HG03342 (cell line): ENCODE measurements at regions not wholly inside any gene's neighbourhood (a gene's known extent, or its start where the extent isn't known, plus 50 kb on each side); places are given as distances from the start of the nearest gene placed in this dataset.
"Not testable (repeated sequence)": the region's sequence is repeated elsewhere in the genome, so short reads cannot be mapped to it uniquely, and the experiment has no call there.

Experiments
- ATAC-seq: cut with Tn5 transposase; IDR thresholded peaks from one replicate; pipeline ENCODE4 v1.9.1; 2021; ENCODE audit warnings: mild to moderate bottlenecking, moderate library complexity; ENCODE audit not compliant: unreplicated experiment

- ATAC-seq = no peak
Measured at GRCh38 chr2:128670066-128670465, 351.4 kb upstream of the HS6ST1 start.

- not testable (repeated sequence) for ATAC-seq
Measured at GRCh38 chr2:128671981-128672757, 353.5 kb upstream of the HS6ST1 start.

- ATAC-seq = not testable (repeated sequence)
Measured at GRCh38 chr2:128679680-128680079, 361.0 kb upstream of the HS6ST1 start.

GRCh38 chr2:128681507-128681906 is 362.8 kb upstream of the HS6ST1 start:
- no peak for ATAC-seq

- no peak for ATAC-seq
Measured at GRCh38 chr2:128682266-128682665, 363.6 kb upstream of the HS6ST1 start.

- no peak for ATAC-seq
Measured at GRCh38 chr2:128682729-128683284, 364.1 kb upstream of the HS6ST1 start.

- no peak for ATAC-seq
Measured at GRCh38 chr2:128684523-128684922, 365.9 kb upstream of the HS6ST1 start.

GRCh38 chr2:128685841-128686496 is 367.3 kb upstream of the HS6ST1 start:
- no peak for ATAC-seq

GRCh38 chr2:128686497-128686859 is 367.8 kb upstream of the HS6ST1 start:
- no peak for ATAC-seq

- no peak for ATAC-seq
Measured at GRCh38 chr2:128686881-128687555, 368.4 kb upstream of the HS6ST1 start.

GRCh38 chr2:128687565-128687964 is 368.9 kb upstream of the HS6ST1 start:
- no peak for ATAC-seq

GRCh38 chr2:128689971-128690370 is 371.3 kb upstream of the HS6ST1 start:
- no peak for ATAC-seq

GRCh38 chr2:128690431-128690830 is 371.8 kb upstream of the HS6ST1 start:
- ATAC-seq = no peak

GRCh38 chr2:128690869-128691268 is 372.2 kb upstream of the HS6ST1 start:
- no peak for ATAC-seq

- ATAC-seq = no peak
Measured at GRCh38 chr2:128691526-128691925, 372.9 kb upstream of the HS6ST1 start.

- ATAC-seq = no peak
Measured at GRCh38 chr2:128692895-128693742, 374.5 kb upstream of the HS6ST1 start.

GRCh38 chr2:128693743-128694029 is 375.0 kb upstream of the HS6ST1 start:
- ATAC-seq = no peak

GRCh38 chr2:128695646-128696220 is 377.1 kb upstream of the HS6ST1 start:
- ATAC-seq = no peak

GRCh38 chr2:128696421-128696820 is 377.8 kb upstream of the HS6ST1 start:
- ATAC-seq = no peak

- ATAC-seq = no peak
Measured at GRCh38 chr2:128701418-128701817, 382.8 kb upstream of the HS6ST1 start.

- ATAC-seq = no peak
Measured at GRCh38 chr2:128702616-128703015, 383.9 kb upstream of the HS6ST1 start.
